ENCODE measurements at regions not wholly inside any gene's neighbourhood (a gene's known extent, or its start where the extent isn't known, plus 50 kb on each side); places are given as distances from the start of the nearest gene placed in this dataset.

DNA sequence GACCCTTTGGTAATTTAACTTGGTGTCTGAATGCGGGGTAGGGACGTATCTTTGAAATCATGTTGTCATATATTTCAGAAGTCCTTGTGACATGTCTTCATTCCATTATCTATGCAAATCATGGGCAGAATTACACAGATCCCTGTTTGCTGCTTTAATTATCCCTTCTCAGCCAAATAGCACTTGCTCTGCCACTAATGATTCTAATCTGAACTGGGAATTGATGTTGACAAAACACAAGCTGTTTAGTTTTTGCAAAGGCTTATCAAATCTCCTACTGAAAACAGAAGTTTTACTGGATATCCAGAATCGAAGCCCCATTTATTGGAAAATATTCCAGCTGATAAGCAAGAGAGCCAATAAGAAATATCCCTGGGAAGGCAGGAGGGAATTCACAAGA is 205.9 kb upstream of the COX10 start:
- no peak for FAIRE-seq

More for the DNA sequence above, 205.9 kb upstream of the COX10 start:
- no peak overlapping the region for H3K4me3 ChIP-seq (replicated peaks in 1 of 3; ENCODE audit: insufficient read depth in 1 of 3, low read depth in 1 of 3, low read length in 3 of 3)
- no peak for DNase-seq (ENCODE audit: low read depth, low spot score)
- H3K36me3 ChIP-seq (ENCODE audit: control insufficient read depth in 2 of 2, extremely low read depth in 1 of 2, insufficient read depth in 2 of 2, low read length in 2 of 2): no peaks in the 10 kb centered on the region
- H3K27ac ChIP-seq (ENCODE audit: insufficient read depth, low read depth, low read length): no peak overlapping the region
- H3K79me2 ChIP-seq (ENCODE audit: control insufficient read depth, insufficient read depth, low read length): no peaks in the 10 kb centered on the region
- dilution Hi-C loops (cut with MboI; ENCODE audit: extremely low pct_ligation_motif_present, low sequenced_read_pairs) (no loop called here), intact Hi-C loops (cut with micrococcal nuclease) (no loop called here)
- TF ChIP-seq JUN (IDR thresholded peaks at IDR 0.05; ENCODE audit: borderline replicate concordance, insufficient read depth, insufficient read length, low read depth): no peak
- no peak for TF ChIP-seq POLR2A (IDR thresholded peaks at IDR 0.05; ENCODE audit: low read depth, low read length)
- TF ChIP-seq POLR2AphosphoS5 (IDR thresholded peaks at IDR 0.05; ENCODE audit: insufficient read depth, low read depth, low read length): no peak
- TF ChIP-seq MYC (IDR thresholded peaks at IDR 0.05; ENCODE audit: low read depth, low read length): no peak
- TF ChIP-seq, protein P1, sequence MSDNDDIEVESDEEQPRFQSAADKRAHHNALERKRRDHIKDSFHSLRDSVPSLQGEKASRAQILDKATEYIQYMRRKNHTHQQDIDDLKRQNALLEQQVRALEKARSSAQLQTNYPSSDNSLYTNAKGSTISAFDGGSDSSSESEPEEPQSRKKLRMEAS (IDR thresholded peaks at IDR 0.05; ENCODE audit: insufficient read depth, insufficient read length): no peak
- no peak for TF ChIP-seq CTCF (IDR thresholded peaks at IDR 0.05; ENCODE audit: extremely low read depth in 1 of 2, insufficient read depth in 1 of 2, low read depth in 1 of 2, low read length in 2 of 2)
- no peak for TF ChIP-seq GATA2 (IDR thresholded peaks at IDR 0.05; ENCODE audit: insufficient read depth, insufficient read length, low read depth, low read length)
- TF ChIP-seq FOS (IDR thresholded peaks at IDR 0.05; ENCODE audit: borderline replicate concordance, insufficient read depth, low read length): no peak
- TF ChIP-seq EZH2 (IDR thresholded peaks at IDR 0.05; ENCODE audit: borderline replicate concordance, low read depth, low read length, severe bottlenecking): no peak
- peaks cover 8% of the 10 kb centered on the region for H3K9me3 ChIP-seq (replicated peaks; ENCODE audit: control insufficient read depth, insufficient read depth, low read length)
- ChIA-PET CTCF (interaction anchor here (0.5 kb wide), 1 partner anchor 812 kb away, joined by 3 read pairs; no protein-coding TSS in a partner anchor), POLR2A (no interaction called here)
- H3K9ac ChIP-seq (replicated peaks; ENCODE audit: extremely low read depth, insufficient read depth, low read length): no peak overlapping the region
- no peaks in the 10 kb centered on the region for H4K20me1 ChIP-seq (replicated peaks; ENCODE audit: control insufficient read depth, extremely low read depth, insufficient read depth, low read length)
- no peaks in the 10 kb centered on the region for H3K9me1 ChIP-seq (replicated peaks; ENCODE audit: control insufficient read depth, extremely low read depth, insufficient read depth, low read length)
- no peak overlapping the region for H3K4me2 ChIP-seq (ENCODE audit: insufficient read depth, low read length)
- no TSS peak for BruUV-seq (replicated peaks)
- no peaks in the 10 kb centered on the region for H3K27me3 ChIP-seq (ENCODE audit: control insufficient read depth in 2 of 2, insufficient read depth in 2 of 2, low read length in 2 of 2)
- no peak overlapping the region for H2AFZ ChIP-seq (ENCODE audit: low read depth, low read length)
- no peaks in the 10 kb centered on the region for H3K4me1 ChIP-seq (ENCODE audit: control insufficient read depth, extremely low read depth, insufficient read depth, low read length)

Measured in endothelial cell of umbilical vein (primary cell).